ENCODE measurements at regions not wholly inside any gene's neighbourhood (a gene's known extent, or its start where the extent isn't known, plus 50 kb on each side); places are given as distances from the start of the nearest gene placed in this dataset.

DNA sequence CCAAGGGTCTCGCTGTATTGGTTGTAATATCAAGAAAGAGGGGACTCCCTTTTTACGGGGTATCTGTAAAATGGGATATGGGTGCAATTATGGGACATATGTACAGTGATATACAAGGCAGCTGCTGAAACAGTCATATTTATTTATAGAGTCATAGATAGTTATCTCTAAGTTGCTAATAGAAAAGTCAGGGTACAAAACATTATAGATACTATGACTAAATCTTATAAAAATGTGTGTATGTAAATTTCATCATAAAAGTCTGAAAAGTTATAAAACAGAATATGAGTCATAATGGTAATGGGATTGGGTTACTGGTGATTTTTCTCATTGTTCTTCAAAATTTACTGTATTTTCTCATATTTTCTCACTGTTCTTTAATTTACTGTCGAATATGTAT lies 344.9 kb upstream of the SLCO3A1 start:
- Histone ChIP-seq H4K20me1 (ENCODE audit: low read depth, low read length) (no peaks in the 10 kb centered on the region), H2AFZ (ENCODE audit: low read depth, low read length, severe bottlenecking) (no peak overlapping the region)

DNA sequence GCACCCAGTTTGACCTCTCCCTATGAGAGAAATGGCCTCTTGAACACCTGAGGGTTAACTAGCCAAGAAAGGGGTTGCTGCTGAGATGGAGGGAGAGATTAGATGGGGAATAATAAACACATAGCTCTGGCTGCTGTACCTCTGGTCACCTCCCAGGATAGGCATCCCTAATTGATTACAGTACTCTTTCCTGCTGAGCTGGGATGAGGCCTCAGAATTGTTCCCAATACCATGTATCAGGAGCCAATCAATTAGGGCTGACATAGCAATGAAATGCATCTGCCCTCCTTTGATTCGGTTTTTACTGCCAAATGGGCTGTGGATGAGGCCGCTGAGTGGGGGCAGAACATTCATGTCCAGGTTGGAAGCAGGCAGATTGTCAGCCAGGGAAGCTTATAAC lies 339.4 kb upstream of the SLCO3A1 start:
- no peak overlapping the region for H3K9ac ChIP-seq (ENCODE audit: low read length)
- no peaks in the 10 kb centered on the region for H3F3A ChIP-seq (ENCODE audit: insufficient read depth)
- H4K20me1 ChIP-seq (ENCODE audit: low read depth, low read length): no peaks in the 10 kb centered on the region
- no peaks in the 10 kb centered on the region for H3K36me3 ChIP-seq (ENCODE audit: low read length)
- no peak overlapping the region for H3K4me2 ChIP-seq (ENCODE audit: low read depth, low read length, poor library complexity, severe bottlenecking)
- H2AFZ ChIP-seq (ENCODE audit: low read depth, low read length, severe bottlenecking): no peak overlapping the region
- no peaks in the 10 kb centered on the region for H3K79me2 ChIP-seq (ENCODE audit: insufficient read depth, low read length)
- H3K27me3 ChIP-seq (ENCODE audit: low read length): no peaks in the 10 kb centered on the region
- no peak overlapping the region for H3K4me3 ChIP-seq (ENCODE audit: insufficient read depth, low read length, poor library complexity, severe bottlenecking)
- no peak overlapping the region for H3K27ac ChIP-seq (ENCODE audit: low read depth, low read length)
- H3K9me3 ChIP-seq (ENCODE audit: insufficient read depth, low read length): no peaks in the 10 kb centered on the region
- H3K9me2 ChIP-seq (replicated peaks; ENCODE audit: insufficient read depth, low read length): no peaks in the 10 kb centered on the region
- TF ChIP-seq EZH2phosphoT487 (conservative IDR thresholded peaks at IDR 0.05; ENCODE audit: low read length): no peak
- TF ChIP-seq, protein P1, sequence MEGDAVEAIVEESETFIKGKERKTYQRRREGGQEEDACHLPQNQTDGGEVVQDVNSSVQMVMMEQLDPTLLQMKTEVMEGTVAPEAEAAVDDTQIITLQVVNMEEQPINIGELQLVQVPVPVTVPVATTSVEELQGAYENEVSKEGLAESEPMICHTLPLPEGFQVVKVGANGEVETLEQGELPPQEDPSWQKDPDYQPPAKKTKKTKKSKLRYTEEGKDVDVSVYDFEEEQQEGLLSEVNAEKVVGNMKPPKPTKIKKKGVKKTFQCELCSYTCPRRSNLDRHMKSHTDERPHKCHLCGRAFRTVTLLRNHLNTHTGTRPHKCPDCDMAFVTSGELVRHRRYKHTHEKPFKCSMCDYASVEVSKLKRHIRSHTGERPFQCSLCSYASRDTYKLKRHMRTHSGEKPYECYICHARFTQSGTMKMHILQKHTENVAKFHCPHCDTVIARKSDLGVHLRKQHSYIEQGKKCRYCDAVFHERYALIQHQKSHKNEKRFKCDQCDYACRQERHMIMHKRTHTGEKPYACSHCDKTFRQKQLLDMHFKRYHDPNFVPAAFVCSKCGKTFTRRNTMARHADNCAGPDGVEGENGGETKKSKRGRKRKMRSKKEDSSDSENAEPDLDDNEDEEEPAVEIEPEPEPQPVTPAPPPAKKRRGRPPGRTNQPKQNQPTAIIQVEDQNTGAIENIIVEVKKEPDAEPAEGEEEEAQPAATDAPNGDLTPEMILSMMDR (IDR thresholded peaks at IDR 0.05; ENCODE audit: insufficient read depth, low read length, poor library complexity, severe bottlenecking): no peak

More for the DNA sequence above, 344.9 kb upstream of the SLCO3A1 start:
- no peaks in the 10 kb centered on the region for H3K27me3 ChIP-seq (ENCODE audit: low read length)
- H3K9me3 ChIP-seq (ENCODE audit: insufficient read depth, low read length): no peaks in the 10 kb centered on the region
- H3F3A ChIP-seq (ENCODE audit: insufficient read depth): no peaks in the 10 kb centered on the region
- H3K4me2 ChIP-seq (ENCODE audit: low read depth, low read length, poor library complexity, severe bottlenecking): no peak overlapping the region
- H3K36me3 ChIP-seq (ENCODE audit: low read length): no peaks in the 10 kb centered on the region
- no peaks in the 10 kb centered on the region for H3K9me2 ChIP-seq (replicated peaks; ENCODE audit: insufficient read depth, low read length)
- H3K4me3 ChIP-seq (ENCODE audit: insufficient read depth, low read length, poor library complexity, severe bottlenecking): no peak overlapping the region
- H3K27ac ChIP-seq (ENCODE audit: low read depth, low read length): no peak overlapping the region
- H3K9ac ChIP-seq (ENCODE audit: low read length): no peak overlapping the region
- H3K79me2 ChIP-seq (ENCODE audit: insufficient read depth, low read length): no peaks in the 10 kb centered on the region
- TF ChIP-seq, protein P1 (IDR thresholded peaks at IDR 0.05; ENCODE audit: insufficient read depth, low read length, poor library complexity, severe bottlenecking): no peak
- no peak for TF ChIP-seq EZH2phosphoT487 (conservative IDR thresholded peaks at IDR 0.05; ENCODE audit: low read length)

DNA sequence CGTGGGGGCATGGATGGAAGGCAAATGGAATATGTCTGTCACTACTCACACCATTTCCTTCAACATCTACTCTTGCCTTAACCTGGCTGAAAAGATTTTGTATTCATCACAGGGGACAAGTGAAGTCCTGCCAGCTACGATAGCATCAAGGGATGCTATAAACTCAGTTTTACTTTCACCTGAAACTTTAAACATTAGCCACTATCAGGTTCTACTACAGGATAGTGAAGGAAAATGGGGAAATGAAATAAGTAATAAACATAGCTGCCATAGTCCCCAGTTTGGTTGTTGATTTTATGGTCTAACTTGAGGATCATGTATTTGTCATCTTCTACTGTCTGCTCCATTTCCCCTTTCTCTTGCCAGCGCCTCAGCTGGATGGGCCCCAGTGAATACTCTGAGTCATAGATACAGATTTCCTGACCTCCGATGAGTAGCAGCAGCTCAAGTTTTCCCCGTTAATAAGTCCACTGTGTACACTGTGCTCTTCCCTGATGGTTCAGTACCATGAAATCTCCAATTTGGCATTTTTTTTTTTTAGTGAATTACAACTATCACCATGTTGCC lies 338.2 kb upstream of the SLCO3A1 start:
- Histone ChIP-seq H3K4me3 (ENCODE audit: insufficient read depth, low read length, poor library complexity, severe bottlenecking) (no peak overlapping the region), H3K27me3 (ENCODE audit: low read length) (no peaks in the 10 kb centered on the region), H3K79me2 (ENCODE audit: insufficient read depth, low read length) (no peaks in the 10 kb centered on the region), H3K9ac (ENCODE audit: low read length) (no peak overlapping the region), H3F3A (ENCODE audit: insufficient read depth) (no peaks in the 10 kb centered on the region), H3K27ac (ENCODE audit: low read depth, low read length) (no peak overlapping the region), H2AFZ (ENCODE audit: low read depth, low read length, severe bottlenecking) (no peak overlapping the region), H3K9me2 (replicated peaks; ENCODE audit: insufficient read depth, low read length) (no peaks in the 10 kb centered on the region), H3K9me3 (ENCODE audit: insufficient read depth, low read length) (no peaks in the 10 kb centered on the region), H4K20me1 (ENCODE audit: low read depth, low read length) (no peaks in the 10 kb centered on the region), H3K4me2 (ENCODE audit: low read depth, low read length, poor library complexity, severe bottlenecking) (no peak overlapping the region), H3K36me3 (ENCODE audit: low read length) (no peaks in the 10 kb centered on the region)
- TF ChIP-seq, protein P1 (IDR thresholded peaks at IDR 0.05; ENCODE audit: insufficient read depth, low read length, poor library complexity, severe bottlenecking): no peak
- TF ChIP-seq EZH2phosphoT487 (conservative IDR thresholded peaks at IDR 0.05; ENCODE audit: low read length): no peak

Measured in SU-DHL-6 (cell line).